ENCODE measurements at regions not wholly inside any gene's neighbourhood (a gene's known extent, or its start where the extent isn't known, plus 50 kb on each side); places are given as distances from the start of the nearest gene placed in this dataset.

DNA sequence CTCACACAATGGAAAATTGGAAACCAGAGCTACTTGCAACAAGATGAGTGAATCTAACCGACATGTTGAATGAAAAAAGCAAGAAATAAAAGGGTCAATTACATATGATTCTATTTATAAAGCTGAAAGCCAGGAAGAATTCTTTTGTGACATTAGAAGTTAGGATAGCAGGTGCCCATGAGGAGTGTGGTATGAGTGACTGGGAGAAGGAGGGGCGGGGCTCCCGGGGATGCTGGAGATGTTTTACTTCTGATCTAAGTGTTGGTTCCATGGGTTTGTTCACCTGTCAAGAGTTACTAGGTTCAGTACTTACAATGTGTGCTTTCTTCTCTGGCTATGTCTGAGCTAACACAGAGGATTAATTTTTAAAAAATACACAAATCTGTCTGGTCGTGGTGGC, 60.8 kb downstream of the NSMCE3 start:
- no peak for DNase-seq

DNA sequence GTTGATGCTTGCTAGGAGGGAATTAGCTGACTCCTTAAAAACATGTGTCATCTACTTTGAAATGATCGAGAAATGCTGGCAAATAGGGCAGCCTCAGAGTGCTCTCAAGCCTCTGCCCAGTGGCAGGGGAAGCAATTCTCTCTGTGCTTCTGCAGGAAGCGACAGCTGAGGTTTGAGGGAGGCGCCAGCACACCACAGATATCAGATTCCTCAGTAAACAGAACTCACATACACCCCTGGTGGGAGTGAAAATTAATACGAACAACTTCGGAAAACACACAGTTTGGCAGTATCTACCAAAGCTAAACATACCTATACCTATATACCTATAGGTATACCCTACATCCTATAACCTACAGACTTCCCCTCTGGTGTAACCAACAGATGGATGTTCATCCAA, 61.3 kb downstream of the NSMCE3 start:
- peak; percentile 6 for DNase-seq

DNA sequence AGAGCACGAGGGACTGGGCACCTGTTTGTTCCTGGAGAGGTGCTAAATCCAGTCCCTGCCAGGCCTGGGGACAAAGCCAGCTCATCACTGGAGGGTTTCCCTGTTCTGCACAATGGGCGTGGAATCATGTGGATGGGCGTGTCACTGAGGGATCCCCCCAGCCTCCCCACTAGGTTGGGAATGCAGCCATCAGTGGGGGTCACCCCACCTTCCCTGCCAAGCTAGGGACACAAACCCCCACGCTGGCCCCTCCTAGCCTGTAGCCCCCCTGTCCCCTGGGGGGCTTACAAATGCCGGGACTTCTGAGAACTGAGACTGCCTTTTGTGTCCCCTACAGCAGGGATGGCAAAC, 61.9 kb downstream of the NSMCE3 start:
- DNase-seq, result no peak

DNA sequence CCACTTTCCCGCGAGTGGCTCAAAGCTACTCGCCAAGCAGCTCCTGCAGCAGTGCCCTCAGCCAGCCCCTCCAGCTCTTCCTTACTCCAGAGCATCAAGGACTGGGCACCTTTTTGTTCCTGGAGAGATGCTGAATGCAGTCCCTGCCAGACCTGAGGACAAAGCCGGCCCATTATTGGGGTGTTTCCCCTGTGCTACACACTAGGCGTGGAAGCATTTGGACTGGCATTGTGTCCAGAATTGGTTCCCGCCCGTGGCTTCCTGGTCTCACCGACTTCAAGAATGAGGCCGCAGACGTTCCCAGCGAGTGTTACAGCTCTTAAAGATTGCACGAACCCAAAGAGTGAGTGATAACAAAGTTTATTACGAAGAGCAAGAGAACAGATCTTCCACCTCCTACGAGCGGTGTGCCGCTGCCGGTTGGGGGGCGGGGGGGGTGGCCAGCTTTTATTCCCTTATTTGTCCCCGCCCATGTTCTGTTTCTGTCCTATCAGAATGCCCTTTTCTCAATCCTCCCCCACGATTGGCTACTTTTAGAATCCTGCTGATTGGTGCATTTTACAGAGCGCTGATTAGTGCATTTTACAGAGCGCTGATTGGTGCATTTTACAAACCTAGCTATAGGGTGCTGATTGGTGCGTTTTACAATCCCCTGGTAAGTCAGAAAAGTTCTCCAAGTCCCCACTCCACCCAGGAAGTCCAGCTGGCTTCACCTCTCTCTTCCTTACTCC, 62.4 kb downstream of the NSMCE3 start:
- DNase-seq, result no peak

DNA sequence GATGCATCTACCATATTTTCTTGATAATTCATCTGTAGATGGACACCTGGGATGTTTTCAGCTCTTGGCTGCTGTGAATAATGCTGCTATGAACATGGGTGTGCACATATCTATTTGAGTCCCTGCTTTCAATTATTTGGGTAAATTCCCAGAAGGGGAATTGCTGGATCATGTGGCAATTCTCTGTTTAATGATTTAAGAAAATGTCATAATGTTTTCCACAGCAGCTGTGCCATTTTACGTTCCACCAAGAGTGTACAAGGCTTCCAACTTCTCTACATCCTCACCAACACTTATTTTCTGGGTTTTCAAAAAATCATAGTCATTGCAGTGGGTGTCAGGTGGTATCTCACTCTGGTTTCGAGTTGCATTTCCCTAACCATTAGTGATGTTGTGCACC, 64.4 kb downstream of the NSMCE3 start:
- no peak for DNase-seq

DNA sequence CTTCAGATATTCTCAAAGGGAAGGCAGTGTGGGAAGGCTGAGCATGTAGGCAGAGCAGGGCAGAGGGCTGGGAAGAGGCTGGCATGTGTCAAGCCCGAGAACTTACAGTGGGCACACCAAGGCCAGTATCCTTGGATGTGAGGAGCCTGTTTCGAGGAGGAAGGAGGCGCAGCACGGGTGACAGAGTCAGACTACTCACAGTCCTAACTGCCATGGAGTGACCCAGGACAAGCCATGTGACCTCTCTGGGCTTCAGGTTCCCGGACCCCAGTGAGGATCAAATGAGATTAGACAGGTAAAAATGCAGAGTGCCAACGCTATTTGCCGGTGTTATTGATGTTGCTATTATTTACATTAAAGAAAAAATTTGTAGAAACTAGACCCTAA, 65.3 kb downstream of the NSMCE3 start:
- DNase-seq, result no peak

DNA sequence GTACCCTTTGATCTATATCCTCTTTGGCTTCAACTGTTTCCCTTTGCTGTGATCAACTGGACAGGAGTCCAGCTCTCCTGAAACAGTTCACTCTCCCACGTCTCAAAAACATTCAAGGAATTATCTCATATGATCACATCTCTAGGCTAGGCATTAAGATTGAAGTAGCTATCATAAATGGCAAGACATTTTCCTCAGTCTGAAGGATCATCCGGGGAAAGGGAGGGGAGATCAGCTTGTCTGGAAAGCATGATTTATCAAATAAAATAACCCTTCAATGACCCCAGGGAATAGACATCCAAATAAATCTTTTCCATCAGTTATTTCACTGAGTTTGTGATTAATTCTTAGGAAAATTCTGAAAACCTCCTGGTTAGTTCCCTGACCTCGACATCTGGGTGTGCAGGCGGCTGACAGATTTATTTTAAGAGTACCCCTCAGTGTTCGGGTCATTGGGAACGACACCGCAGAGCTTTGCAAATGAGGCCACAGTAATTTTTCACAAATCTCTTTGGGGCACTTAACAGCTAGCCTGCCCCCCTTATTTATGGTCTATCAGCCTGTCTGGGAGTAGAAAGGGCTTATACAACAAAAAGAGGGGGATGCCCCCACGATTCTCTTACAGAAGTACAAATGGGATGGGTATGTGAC, 65.8 kb downstream of the NSMCE3 start:
- no peak for DNase-seq

DNA sequence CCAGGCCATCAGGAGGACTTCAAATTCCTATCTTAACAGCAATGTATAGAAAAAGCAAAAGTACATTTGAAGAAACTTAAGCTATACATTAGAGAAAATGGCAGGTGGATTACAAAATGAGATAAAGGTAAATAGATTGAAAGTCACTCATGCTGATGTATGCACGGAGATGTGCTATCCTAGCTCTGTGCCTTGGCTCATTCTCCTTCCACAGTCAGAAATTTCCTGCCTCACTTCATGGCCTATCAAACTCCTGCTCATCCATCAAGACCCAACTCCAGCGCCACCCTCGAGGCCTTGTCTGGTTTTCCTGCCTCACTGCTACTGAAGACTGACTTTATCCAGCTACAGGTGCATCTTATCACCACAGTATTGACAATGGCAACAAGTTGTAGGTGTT, 72.9 kb downstream of the NSMCE3 start:
- no peak for DNase-seq

DNA sequence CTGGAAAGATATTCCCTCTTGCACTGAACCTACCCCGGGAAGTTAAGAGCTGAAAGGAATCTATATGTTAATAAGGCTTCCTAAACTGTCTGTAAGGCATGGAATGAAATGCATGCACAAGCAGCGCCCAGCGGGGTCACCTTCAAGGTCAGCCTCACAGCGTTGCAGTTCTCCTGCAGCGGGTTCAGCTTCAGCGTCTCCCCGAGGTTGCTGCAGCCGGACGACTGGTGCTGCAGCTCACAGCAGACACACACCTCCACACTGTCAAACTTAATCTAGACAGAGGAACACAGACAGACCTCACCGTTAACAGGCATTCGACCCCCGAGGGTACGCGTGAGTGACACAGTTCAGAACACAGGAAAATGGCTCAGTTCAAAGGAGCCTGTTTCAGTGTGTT, 73.3 kb downstream of the NSMCE3 start:
- no peak for DNase-seq

DNA sequence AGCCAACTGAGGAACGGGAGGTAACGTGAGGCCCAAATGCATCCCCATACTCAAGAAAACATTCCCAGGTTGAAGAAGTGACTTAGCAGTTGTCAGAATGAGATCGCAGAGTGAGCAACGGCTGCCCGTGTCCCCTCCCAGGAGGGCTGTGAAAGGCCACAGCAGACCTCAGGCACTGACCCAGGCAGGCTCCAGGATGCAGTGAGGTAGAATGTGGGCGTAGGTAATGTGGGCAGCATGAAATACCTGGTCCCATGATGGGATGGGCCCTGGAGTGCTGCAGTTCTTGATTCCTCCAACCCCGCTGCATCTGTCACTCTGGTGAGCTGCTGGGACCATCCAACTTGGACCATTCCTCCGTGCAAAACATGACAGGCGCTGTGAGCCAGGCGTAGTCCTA, 74.8 kb downstream of the NSMCE3 start:
- DNase-seq, result no peak

DNA sequence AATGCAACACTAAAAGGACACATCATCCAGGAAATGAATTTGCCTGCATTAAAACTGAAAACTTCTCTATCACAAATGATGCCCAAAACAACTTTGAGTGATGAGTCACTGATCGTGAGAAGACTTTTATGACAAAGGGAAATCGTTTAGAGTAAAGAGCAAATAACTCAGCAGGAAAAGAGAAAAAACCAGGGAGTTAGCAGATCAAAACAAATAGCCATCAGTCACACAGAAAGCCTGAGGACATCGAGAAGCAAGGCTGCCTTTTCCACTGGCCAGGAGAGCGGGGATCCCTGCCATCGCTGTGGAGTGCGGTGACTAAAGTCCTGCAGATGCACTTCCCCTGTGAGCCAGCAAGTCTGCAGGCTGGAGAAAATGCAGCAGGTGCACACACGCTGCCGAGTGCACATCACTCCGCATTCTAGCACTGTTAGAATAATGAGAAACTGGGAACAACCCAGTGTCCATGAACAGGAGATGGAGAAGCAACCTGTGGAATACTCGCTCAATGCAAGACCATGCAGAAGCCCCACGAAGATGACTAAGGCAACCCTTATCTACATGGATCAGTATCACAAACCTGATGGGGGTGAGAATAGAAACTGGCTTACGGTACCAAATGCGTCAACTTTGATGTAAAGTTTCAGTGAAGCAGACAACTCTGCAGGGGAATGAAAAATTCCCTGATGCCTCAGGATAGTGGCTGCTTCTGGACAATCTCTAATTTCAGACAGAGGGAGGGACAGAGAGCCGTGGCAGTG, 86.4 kb downstream of the NSMCE3 start:
- peak; percentile 63 for DNase-seq

DNA sequence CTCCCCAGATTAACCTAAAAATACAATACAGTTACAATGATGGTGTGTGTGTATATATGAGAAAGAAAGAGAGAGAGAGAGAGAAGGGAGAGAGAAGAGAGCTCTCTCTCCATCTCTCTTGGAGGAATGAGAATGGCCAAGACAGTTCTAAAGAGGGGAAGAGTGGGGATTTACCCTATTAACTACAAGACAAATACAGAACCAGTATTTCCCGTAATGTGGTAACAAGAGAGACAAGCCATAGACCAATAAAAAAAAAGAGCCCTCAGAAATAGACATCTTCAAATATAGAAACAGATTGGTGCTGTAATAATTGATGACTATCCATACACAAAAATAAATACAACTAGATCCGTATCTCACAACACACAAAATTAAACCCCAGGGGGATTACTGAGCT, 87.0 kb downstream of the NSMCE3 start:
- no peak for DNase-seq

DNA sequence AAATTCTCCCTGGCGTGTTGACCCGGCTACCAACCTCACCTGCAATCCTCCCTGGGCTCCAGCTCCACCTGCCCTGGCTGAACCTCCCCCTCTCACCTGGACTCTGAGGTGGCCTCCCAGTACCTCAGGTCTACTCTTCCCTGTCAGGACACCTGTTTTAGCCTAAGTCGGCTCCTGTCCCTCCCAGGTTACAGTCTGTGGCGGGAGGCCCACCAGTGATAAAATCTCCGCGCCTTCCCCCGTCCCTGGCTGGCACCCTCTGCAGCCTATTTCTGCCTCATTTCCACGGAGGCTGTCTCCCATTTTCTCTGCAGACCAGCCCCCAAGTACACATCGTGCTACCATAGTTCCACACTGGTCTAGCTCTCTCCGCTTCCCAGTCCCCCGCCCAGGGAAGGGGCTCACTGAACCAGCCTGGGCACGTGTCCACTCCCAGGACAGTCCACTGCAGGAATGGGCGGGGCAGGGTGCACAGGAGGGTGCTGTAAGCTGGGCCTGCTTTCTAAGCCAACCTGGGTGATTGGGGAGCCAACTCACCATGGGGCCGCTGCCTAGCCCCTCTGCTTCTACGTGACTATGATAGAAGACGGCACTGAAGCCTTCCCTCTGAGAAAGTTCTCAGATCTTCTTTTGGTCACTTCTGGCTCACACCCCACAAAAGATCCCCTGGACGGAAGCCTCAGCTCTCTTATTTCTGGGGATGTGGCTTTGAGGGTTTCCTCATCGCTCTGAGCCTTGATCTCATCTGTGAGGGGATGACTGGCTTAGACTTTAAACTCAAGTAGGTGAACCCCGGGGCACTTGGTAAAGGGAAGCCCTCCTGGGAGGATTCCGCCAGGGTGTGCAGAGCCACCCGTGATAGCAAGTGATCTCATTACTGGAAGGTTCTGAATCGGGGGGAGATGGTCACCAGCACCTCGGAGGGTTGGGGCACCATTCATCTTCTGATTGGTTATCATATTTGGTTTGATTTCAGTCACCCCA, 96.6 kb downstream of the NSMCE3 start:
- DNase-seq, result no peak

DNA sequence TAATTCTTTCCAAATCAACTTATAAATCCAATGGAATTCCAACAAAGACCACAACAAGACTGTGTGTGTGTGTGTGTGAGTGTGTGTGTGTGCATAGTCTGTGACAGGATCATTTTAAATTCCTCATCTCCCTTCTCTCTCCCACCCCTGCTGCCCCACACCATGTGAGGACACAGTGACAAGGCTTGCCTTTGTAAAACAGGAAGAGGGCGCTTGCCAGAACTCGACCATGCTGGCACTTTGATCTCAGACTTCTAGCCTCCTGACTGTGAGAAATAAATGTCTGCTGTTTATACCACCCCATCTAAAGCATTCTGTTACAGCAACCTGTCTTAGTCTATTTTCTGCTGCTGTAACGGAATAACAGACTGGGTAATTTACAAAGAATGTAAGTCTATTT, 99.1 kb downstream of the NSMCE3 start:
- no peak for DNase-seq

All from fibroblast of skin of back (primary cell).